IPS DF 6.9 (cell line): ENCODE measurements at regions not wholly inside any gene's neighbourhood (a gene's known extent, or its start where the extent isn't known, plus 50 kb on each side); places are given as distances from the start of the nearest gene placed in this dataset.

Experiments used
- DNase-seq: peaks from one replicate; pipeline ENCODE4 v3.0.0-alpha.2; 2013; ENCODE audit warnings: low read depth, low spot score
- H3K27ac ChIP-seq: one replicate; pipeline ENCODE4 v1.5.1; 2013; ENCODE audit warnings: low read length, control low read depth
- H3K27me3 ChIP-seq: 2 replicates; pipeline ENCODE4 v1.6.1; 2013; ENCODE audit warnings: mild to moderate bottlenecking, low read length; ENCODE audit not compliant: control insufficient read depth, insufficient read depth
- H3K36me3 ChIP-seq: 2 replicates; pipeline ENCODE4 v1.6.1; 2013; ENCODE audit warnings: low read length; ENCODE audit not compliant: control insufficient read depth, insufficient read depth
- H3K4me1 ChIP-seq: 2 replicates; pipeline ENCODE4 v1.6.1; 2013; ENCODE audit warnings: low read length; ENCODE audit not compliant: control insufficient read depth, insufficient read depth
- H3K4me3 ChIP-seq: 2 replicates; pipeline ENCODE4 v1.5.1; 2013; ENCODE audit warnings: mild to moderate bottlenecking, low read length
- H3K9me3 ChIP-seq: 2 replicates; pipeline ENCODE4 v1.6.1; 2013; ENCODE audit warnings: low read length, inconsistent platforms; ENCODE audit not compliant: control insufficient read depth, insufficient read depth
- WGBS: extraction: QIAGEN DNeasy Blood & Tissue Kit; methylation state at CpG from one replicate; pipeline ENCODE4 v1.1.7; 2013; ENCODE audit warnings: mixed read lengths, missing lambda C conversion rate; ENCODE audit not compliant: insufficient read length, insufficient coverage; 5-methylcytosine and 5-hydroxymethylcytosine counted together

DNA sequence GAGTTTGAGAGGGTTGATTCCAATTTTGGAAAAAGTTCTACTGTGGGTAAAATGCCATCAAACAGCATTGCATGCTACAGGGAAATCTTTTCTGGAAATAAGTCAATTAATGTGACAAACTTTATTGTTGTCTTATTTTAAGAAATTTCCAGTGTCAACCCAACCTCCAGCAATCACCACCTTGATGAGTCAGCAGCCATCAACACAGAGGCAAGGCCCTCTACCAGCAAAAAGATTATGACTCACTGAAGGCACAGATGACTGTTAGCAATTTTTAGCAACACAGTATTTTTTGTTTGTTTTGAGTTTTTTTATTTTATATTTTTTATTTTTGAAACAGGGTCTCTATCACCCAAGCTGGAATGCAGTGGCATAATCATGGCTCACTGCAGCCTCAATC is 165.4 kb upstream of the C1QTNF7 start:
- Histone ChIP-seq H3K27me3 (no peaks in the 10 kb centered on the region), H3K9me3 (no peaks in the 10 kb centered on the region), H3K4me3 (no peak overlapping the region), H3K36me3 (no peaks in the 10 kb centered on the region), H3K27ac (no peak overlapping the region), H3K4me1 (no peaks in the 10 kb centered on the region)
- no peak for DNase-seq

DNA sequence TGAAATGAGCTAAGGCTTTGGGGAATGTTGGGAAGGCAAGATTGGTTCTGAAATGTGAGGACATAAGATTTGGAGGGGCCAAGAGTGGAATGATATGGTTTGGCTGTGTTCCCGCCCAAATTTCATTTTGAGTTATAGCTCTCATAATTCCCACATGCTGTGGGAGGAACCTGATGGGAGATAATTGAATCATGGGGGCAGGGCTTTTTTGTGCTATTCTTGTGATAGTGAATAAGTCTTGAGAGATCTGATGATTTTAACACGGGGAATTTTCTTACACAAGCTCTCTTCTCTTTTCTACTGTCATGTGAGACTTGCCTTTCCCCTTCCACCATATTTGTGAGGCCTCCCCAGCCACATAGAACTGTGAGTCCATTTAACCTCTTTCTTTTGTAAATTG is 157.6 kb upstream of the C1QTNF7 start:
- no peaks in the 10 kb centered on the region for H3K36me3 ChIP-seq
- H3K9me3 ChIP-seq: no peaks in the 10 kb centered on the region
- H3K27me3 ChIP-seq: no peaks in the 10 kb centered on the region
- no peak overlapping the region for H3K27ac ChIP-seq
- H3K4me1 ChIP-seq: no peaks in the 10 kb centered on the region
- WGBS: no CpG with 5 or more reads among the region's 2 CpGs
- no peak overlapping the region for H3K4me3 ChIP-seq
- DNase-seq: no peak

DNA sequence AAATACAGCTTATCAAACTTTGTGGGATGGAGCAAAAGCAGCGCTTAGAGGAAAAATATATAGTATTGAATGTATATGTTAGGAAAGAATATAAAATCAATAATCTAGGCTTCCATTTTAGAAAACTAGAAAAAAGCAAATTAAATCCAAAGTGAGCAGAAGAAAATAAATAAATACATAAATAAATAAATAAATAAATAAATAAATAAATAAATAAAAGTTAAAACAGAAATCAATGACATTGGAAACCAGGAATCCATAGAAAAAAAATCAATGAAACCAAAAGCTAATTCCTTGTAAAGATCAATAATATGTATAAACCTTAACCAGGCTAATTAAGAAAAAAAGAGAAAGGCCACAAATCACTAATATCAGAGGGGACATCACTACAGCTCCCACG is 141.8 kb upstream of the C1QTNF7 start:
- Histone ChIP-seq H3K27me3 (no peaks in the 10 kb centered on the region), H3K4me1 (no peaks in the 10 kb centered on the region), H3K4me3 (no peak overlapping the region), H3K9me3 (no peaks in the 10 kb centered on the region), H3K36me3 (no peaks in the 10 kb centered on the region), H3K27ac (no peak overlapping the region)
- DNase-seq: no peak
- WGBS: no CpG with 5 or more reads among the region's 2 CpGs

DNA sequence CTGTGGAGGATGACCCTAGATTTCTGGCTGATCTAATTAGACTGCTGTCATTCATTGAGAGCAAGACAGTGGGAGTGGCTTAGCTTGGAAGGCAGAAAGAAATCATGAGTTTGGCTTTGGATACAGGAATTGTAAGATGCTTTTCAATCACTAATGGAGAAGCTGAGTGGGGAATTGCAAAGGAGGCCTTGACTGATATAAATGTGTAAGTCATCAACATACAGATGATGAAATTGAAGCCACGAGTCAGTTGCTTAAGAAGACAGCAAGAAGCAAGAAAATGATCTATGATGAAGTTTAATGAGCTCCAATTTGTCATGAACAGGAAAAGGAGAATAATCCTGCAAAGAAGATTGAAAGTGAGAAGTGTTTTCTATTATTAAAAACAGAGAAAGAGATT is 136.7 kb upstream of the C1QTNF7 start:
- Histone ChIP-seq H3K27ac (no peak overlapping the region), H3K4me1 (no peaks in the 10 kb centered on the region), H3K4me3 (no peak overlapping the region), H3K27me3 (no peaks in the 10 kb centered on the region), H3K9me3 (no peaks in the 10 kb centered on the region), H3K36me3 (no peaks in the 10 kb centered on the region)
- DNase-seq: no peak
- WGBS: no CpG with 5 or more reads among the region's 1 CpG

DNA sequence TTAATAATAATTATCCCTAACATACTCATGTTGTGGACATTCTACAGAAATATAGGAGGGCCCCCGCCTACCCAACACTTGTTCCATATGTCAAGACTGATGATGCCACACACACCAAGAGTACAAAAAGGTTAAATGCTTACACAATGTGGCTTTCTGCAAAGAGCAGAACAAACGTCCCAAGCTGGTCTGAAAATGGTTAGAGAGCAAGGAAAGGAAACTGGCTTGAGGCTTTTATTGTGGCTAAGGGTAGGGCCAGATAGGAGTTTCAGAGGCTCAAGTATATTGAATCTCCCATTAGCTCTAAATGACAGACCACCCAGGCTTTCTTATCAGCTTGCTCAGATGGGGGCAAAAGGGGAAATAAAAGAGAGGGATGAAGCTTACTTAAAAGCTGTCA is 134.1 kb upstream of the C1QTNF7 start:
- Histone ChIP-seq H3K9me3 (no peaks in the 10 kb centered on the region), H3K27me3 (no peaks in the 10 kb centered on the region), H3K4me3 (no peak overlapping the region), H3K27ac (no peak overlapping the region), H3K4me1 (no peaks in the 10 kb centered on the region), H3K36me3 (no peaks in the 10 kb centered on the region)
- DNase-seq: no peak
- WGBS: no CpG with 5 or more reads among the region's 2 CpGs

DNA sequence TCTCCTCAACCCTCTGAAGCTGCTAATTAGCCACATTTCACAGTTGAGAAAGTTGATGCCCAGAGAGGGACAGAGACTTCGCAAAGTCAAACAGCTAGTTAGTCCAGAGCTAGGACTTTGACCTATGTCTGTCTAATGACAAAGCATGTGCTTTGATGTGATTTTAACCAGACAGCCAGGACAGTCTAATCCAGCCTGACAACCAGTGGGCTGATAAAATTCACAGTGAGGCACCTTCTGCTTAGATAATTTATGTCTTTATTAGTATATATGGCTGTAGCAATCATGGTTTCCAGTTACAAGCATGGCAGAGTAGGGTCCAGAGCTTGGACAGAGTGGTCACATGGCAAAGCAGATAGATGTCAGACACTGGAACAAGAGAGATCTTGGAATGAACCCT is 133.6 kb upstream of the C1QTNF7 start:
- Histone ChIP-seq H3K4me3 (no peak overlapping the region), H3K36me3 (no peaks in the 10 kb centered on the region), H3K9me3 (no peaks in the 10 kb centered on the region), H3K27ac (no peak overlapping the region), H3K4me1 (no peaks in the 10 kb centered on the region), H3K27me3 (no peaks in the 10 kb centered on the region)
- no peak for DNase-seq
- WGBS: no CpG with 5 or more reads among the region's 1 CpG

DNA sequence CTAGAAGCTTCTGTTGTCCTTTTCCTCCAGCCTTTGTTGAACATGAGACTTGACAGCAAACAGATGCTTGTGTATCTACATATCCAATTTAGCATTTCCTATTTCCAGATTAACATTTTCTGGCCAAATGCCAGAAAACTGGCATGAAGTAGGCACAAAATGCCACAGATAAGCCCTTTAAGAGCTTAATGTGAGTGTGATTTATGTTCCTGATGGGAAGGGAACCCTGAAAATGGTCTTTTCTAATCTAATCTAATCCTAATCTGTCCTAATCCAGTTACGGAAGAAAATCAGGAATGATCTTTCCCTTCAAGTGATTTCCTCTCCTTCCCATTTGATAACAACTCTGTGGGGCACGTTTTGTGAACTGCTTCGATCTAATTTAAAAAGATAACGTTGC is 133.0 kb upstream of the C1QTNF7 start:
- Histone ChIP-seq H3K4me1 (no peaks in the 10 kb centered on the region), H3K9me3 (no peaks in the 10 kb centered on the region), H3K27ac (no peak overlapping the region), H3K4me3 (no peak overlapping the region), H3K36me3 (no peaks in the 10 kb centered on the region), H3K27me3 (no peaks in the 10 kb centered on the region)
- WGBS: no CpG with 5 or more reads among the region's 4 CpGs
- DNase-seq: no peak

DNA sequence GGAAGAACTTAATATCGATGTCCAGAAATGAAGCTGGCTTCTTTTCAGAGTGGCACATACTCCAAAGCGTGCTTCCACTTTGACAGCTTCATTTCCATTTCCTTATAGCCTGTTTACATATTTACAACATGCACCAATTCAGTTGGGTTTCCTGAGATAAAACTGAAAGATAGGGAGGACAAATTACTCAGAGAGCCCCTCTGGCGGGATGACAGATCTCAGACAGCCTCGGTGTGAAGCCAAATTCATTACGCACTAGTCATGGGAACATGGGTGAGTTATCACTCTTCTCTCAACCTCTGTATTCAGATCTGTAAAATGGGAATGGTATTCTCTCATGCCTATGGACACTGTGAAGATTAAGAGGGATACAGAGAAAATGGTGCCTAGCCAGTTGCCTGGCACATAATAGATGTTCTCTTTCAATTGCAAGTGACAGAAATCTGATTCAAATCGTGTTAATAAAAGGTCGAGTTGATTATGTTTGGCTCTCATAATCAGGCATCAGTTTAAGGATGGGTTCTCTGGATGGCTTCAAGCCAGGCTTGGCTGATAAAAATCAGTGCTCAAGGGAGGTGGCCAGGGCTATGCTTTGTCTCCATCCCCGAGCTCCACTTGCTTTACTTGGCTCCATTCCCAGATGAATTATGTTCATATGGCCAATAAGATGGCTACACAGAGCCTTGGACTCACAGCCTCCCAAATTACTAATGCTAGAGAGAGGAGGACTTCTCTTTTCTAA is 132.2 kb upstream of the C1QTNF7 start:
- Histone ChIP-seq H3K27ac (no peak overlapping the region), H3K9me3 (no peaks in the 10 kb centered on the region), H3K4me3 (no peak overlapping the region), H3K36me3 (no peaks in the 10 kb centered on the region), H3K4me1 (no peaks in the 10 kb centered on the region), H3K27me3 (no peaks in the 10 kb centered on the region)
- WGBS: no CpG with 5 or more reads among the region's 8 CpGs
- no peak for DNase-seq

DNA sequence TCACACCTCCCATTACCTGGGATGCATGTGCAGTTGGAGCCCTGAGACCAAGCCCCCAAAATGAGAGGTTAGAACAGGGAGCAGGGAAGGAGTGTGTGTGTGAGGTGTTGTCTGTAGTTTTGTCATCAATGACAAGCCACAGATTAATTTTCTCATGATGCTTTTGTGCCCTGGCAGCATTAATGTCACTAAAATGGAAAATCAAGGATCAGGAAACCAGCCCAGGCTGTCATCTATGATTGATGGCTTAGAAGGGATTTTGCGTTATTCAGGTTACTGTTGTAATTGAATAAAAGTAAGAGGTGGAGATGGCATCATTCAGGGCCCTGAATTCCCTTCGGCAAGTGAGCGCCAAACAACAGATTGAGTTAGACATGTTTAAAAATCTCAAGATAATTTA is 130.5 kb upstream of the C1QTNF7 start:
- Histone ChIP-seq H3K9me3 (no peaks in the 10 kb centered on the region), H3K36me3 (no peaks in the 10 kb centered on the region), H3K27me3 (no peaks in the 10 kb centered on the region), H3K4me1 (no peaks in the 10 kb centered on the region), H3K4me3 (no peak overlapping the region), H3K27ac (no peak overlapping the region)
- no peak for DNase-seq
- WGBS: no CpG with 5 or more reads among the region's 3 CpGs

DNA sequence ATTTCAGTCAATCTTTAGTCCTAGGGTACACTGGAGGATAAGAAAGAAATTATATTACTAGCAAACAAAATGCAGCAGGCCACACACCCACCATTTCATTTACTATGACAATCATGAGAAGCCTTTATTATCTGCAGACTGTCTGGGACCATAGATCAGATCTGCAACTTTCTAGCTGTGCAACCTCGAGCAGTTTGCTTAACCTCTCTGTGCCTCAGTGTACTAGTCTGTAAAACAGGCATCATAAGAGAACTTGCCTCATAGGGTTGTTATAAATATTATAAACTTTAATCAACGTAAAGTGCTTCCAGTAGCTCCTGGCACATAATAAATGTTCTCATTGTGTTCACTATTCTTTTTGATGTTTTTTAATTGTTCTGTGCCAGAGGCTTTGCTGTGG is 128.2 kb upstream of the C1QTNF7 start:
- Histone ChIP-seq H3K27ac (no peak overlapping the region), H3K4me3 (no peak overlapping the region), H3K4me1 (no peaks in the 10 kb centered on the region), H3K36me3 (no peaks in the 10 kb centered on the region), H3K27me3 (no peaks in the 10 kb centered on the region), H3K9me3 (no peaks in the 10 kb centered on the region)
- WGBS: no CpG with 5 or more reads among the region's 2 CpGs
- no peak for DNase-seq

DNA sequence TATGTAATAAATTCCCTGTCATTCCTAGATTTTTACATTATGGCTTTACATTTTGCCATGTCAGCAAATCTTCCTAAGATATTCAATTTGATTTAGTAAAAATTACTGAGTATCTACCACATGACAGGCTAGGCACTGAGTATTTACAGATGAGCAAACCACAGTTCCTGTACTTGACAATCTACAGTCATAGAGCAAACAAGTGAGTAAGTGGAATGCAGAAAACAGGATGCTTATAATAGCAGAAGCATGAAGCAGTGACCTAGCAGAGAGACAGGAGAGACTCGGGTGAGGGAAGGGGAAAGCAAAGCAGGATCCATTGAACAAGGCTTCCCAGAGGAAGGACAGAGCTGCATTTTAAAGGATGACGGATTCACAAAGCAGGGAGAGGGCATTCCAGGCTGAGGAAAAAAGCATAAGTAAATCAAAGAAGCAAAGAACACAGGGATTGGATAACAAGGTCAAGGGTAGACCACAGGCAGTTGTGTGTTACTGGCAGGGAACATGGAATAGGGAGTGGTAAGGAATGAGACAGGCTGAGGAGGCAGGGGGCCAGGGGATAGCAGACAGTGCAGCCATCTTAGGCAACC is 124.7 kb upstream of the C1QTNF7 start:
- H3K27me3 ChIP-seq: no peaks in the 10 kb centered on the region
- H3K9me3 ChIP-seq: no peaks in the 10 kb centered on the region
- H3K4me1 ChIP-seq: no peaks in the 10 kb centered on the region
- H3K27ac ChIP-seq: no peak overlapping the region
- no peaks in the 10 kb centered on the region for H3K36me3 ChIP-seq
- DNase-seq: no peak
- no CpG with 5 or more reads among the region's 2 CpGs for WGBS
- H3K4me3 ChIP-seq: no peak overlapping the region
